ENCODE measurements at regions not wholly inside any gene's neighbourhood (a gene's known extent, or its start where the extent isn't known, plus 50 kb on each side); places are given as distances from the start of the nearest gene placed in this dataset.

DNA sequence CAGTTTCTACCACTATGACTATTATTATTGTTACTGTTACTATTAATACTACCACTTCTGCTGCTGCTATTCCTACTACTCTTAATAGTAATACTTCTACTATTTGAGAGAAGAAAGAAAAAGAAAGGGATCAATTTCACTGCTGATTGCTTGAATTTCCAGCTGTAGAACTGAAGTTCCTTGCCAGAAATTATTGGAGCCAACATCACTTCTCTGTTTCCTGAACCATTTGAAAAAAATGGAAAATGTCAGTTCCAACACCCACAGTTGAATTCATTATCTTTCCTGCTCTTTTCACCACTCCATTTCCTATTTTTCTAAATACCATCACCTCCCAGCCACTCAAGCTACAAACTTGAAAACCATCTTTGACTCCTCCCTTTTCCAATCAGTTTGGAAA, 54.1 kb upstream of the PIK3C2G start:
- DNase-seq (ENCODE audit: low spot score) = no peak

DNA sequence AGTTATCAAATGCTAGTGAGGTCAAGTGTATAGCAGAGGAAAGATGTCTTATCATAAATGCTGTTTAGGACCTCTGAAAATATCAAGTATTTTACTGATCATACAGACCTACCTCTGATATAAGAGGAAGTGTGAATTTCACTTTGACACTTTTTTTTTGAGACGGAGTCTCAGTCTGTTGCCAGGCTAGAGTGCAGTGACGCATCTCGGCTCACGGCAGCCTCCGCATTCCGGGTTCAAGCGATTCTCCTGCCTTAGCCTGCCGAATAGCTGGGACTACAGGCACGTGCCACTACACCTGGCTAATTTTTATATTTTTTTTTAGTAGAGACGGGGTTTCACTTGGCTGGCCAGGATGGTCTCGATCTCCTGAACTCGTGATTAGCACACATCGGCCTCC, 55.1 kb upstream of the PIK3C2G start:
- DNase-seq (ENCODE audit: low spot score) = no peak

DNA sequence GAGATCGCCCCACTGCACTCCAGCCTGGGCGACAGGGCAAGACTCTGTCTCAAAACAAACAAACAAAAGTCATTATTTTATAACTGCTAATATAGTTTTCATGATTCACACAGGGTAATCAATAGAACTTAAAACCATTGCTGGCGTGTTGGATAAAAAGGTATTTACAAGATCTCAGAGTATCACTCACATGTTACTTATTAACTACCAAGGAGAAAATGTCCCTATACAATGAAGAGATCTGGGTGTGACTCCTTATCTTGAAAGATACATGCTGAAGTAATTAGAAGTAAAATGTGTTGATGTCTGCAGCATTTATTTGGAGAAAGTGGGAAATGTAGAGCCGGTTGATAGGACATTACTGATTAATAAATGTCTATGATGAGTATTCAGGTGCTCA, 57.3 kb upstream of the PIK3C2G start:
- no peak for DNase-seq (ENCODE audit: low spot score)

DNA sequence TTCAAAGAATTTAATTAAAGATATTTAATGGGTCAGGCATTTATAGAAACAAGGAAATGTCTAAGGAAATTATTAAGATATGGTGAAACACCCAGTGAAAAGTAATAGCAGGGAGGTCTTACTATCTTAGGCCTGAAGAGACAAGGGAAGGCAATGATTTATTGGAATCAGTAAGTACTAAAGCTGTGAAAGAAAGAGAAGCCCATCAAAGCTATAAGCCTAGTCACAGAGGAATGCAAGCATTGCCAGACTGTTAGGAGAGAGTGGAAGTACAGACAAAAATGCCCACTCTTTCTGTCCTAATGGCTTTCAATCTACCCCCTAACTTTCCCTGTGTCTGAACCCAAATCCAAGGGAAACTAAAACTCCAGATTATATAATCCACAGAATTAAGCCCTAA, 69.2 kb upstream of the PIK3C2G start:
- DNase-seq (ENCODE audit: low spot score) = peak; percentile 49

DNA sequence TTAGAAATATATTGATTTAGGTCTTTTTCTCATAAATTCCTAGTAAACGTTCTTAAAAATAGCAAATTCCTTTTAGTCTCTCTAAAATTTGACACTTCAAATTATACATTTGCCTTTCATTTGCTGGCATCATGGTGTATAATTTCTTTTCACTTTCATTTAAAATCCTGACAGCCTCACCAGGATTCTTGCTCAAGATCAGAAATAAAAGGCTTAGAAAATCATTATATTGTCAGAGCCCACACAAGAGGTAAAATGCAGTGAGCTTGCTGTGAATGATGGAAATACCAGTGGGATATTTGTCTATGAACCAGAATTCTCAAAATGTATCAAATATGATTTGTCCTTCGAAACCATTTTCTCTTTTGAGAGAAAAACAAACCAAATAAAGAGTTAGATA, 78.2 kb upstream of the PIK3C2G start:
- no peak for DNase-seq (ENCODE audit: low spot score)

DNA sequence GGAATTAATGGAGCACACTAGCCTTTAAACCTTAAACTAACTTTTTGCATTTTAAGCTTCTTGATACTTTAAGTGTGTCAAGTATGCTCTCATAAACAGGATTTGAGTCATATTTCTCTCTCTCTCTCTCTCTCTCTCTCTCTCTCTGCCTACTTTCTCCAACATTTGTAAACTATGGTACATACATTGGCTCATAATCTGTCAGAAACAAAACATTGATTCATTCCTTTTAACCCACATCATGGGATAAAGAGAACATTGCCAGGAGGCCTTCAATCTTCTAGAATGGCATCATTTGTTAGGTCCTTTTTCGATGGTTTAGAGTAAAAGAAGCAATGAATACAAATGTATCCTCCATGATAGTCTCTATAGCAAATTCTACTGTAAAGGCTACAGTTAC, 81.6 kb upstream of the RERGL start:
- DNase-seq (ENCODE audit: low spot score) = peak; percentile 12

DNA sequence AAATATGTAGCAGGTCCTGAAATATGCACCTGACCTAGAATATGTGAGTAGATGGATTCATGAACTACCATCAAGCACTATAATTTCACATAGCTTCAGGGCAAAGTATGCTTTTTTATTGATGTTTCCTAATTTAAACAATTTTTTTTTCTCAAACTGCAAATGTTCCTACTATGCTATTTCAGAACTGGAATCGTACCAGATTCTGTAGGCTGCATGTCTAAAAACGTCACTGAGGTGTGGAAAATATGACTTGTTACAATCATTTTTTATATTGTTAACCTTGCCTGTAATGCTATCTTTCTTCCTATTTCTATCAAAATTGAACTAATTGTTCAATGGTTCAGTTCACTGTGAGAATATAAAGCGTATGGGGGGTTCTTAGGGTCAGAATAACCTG, 78.0 kb upstream of the RERGL start:
- DNase-seq (ENCODE audit: low spot score) = no peak

DNA sequence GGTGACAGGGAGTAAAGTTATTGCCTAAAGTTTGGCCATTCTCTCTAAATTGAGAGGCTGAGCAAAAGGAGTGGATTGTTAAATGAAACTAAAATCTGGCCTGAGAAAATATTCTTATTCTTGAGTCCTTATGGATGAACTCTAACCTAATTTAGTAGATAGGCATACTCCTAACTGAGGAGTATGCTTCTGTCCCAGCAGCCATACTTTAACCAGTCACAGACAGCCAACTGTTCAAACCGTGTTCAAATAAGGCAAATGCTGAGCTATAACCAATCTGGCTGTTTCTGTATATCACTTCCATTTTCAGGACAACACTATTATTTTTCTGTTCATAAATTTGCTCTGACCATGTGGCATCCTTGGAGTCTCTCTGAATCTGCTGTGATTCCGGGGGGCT, 75.9 kb upstream of the RERGL start:
- DNase-seq (ENCODE audit: low spot score) = peak; percentile 3

DNA sequence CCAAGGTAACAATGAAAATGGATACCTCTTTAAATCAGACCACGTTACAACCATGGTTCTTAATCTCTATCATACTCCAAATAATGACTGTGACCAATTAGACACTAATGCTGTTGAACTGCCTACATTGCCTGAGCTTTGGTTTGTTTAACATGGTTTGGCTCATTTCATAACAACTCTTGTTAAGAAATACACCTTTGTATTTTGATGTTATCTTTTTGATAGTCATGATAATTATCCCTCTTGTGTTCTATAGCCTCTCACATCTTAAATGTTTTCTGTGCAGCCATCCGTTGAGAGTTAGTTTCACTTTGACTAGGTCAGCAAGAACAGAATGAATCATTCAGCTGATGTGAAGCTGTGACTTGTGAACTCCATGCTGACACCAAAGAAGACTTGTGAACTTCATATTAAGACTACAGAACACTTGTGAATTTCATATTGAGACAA, 75.5 kb upstream of the RERGL start:
- DNase-seq (ENCODE audit: low spot score) = peak; percentile 57

DNA sequence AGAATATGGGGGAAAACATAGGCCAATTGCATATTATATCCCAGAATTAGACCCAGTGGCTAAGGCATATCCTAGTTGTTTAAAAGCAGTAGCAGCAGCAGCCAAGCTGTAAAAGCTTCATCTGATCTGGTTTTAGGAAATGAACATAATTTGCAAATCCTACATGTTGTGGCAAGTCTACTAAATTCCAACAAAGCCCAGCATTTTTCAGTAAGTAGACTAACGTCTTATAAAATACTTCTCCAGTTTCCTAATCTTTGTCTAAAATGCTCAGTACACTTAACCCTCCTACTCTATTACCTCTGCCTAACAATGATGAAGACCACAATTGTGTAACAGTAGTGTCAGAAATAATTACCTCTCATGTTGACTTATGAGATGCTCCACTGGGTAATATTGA, 70.9 kb upstream of the RERGL start:
- no peak for DNase-seq (ENCODE audit: low spot score)

DNA sequence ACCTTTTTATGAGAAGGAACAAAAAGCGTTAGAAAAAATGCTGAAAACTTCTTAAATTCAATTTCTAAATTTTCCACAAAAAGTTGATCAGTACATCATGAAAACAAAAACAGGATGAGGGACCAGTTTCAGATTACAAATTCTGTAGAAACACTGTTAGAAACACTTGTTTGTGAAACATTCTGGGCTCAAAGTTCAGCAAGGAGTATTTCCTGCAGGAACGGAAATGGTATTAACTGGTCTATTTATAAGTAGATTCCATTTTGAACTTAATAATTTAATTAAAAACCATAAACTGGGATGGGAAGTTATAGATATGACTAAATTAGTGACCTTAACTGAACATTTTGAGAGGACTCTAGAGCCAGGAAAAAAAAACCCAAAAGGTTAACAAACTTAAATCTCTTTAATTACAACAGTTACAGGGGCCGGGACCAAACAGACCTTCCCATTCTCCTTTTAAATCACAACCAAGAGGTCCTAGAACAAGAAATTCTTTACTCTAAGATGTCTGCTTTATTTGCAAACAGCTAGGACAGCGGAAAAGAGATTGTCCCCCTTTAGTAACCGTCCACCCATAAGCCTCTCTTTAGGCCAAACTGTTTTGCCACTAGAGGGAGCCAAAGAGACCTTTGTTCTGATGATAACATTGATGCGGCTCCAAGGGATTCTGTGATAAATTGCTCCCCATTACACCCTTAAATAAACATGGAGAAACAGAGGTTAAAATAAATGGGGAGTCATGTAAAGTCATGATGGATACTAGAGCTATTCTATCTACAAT, 69.0 kb upstream of the RERGL start:
- DNase-seq (ENCODE audit: low spot score) = no peak

DNA sequence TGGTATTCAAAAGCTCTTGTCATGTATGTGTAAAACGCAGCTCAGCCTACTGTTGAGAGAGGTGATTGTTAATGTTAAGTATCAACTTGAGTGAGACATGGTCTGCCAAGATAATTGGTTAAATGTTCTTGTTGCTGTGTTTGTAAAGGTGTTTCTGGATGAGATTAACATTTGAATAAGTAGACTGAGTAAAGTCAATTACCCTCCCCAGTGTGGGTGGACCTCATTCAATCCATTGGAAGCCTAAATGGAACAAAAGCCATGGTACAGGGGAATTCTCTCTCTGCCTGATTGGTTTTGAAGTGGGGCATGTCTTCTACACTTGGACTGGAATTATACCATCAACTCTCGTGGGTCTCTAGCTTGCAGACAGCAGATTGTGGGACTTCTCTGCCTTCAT, 63.8 kb upstream of the RERGL start:
- no peak for DNase-seq (ENCODE audit: low spot score)

DNA sequence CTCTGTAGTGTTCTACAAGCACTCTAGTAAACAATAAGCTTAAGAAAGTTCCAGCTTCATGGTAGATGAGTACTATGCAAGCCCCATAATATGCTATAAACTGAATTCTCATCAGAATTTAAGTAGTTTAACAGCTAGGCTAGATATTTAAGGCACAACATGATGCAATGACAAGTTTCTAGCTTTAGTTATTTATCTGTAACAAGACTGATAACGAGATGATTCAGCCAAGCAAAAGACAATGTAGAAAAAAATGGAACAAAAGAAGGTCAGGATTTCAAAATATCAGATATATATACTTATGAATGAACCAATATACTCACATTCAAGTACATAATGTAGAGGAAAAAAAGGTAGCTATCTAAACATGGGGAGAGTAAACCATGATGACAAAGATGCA, 61.0 kb upstream of the RERGL start:
- no peak for DNase-seq (ENCODE audit: low spot score)

DNA sequence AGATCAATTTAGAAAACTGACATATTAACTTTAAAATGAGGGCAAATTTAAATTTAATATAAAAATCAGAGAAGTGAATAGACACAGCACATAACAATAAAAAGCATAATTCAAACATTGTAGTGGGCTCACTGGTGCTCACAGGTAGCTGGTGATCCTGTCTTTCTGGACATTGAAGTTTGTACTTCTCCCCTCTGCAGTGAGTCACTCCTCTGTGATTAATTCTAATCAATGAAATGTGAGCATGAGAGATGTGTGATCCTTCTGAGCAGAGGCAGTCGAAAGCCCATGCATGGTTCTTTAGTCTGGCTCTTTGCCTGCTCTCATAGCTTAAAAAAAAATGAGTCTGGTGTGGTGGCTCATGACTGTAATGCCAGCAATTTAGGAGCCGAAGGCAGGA, 59.0 kb upstream of the RERGL start:
- no peak for DNase-seq (ENCODE audit: low spot score)

DNA sequence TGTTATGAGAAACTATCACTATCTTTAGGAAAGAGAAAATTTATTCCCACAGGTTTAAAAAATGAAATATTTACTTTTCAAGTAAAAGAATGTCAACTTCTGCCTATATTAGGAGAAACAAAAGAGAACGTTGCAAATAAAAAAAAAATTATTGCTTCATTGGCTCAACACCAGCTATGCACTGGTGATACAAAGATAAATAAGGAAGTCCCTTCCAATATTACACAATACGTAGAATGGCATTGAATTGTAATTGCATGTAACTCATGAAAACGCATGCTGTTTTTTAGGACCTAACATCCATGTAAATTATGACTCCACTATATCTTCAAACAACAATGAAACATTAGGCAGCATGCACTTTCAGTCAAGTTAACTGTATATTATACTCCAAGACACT, 56.4 kb upstream of the RERGL start:
- no peak for DNase-seq (ENCODE audit: low spot score)

DNA sequence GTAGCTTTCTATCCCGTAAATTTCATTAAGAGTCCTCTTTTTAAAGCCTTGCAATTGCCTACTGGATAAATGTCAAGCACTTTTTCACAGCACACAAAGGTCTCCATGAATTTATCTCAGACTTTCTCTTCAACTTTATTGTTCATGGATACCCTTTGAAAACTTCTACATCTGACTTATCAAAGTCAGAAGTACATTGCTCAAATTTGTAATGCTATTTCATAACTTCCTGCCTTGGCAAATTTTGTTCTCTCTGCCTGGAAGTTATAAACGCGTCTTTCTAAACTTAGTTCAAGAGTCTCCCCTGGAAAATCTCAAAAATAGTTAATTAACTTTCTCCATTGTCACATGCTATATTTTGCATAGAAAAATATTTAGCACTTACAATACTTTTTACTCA, 55.9 kb upstream of the RERGL start:
- DNase-seq (ENCODE audit: low spot score) = no peak

DNA sequence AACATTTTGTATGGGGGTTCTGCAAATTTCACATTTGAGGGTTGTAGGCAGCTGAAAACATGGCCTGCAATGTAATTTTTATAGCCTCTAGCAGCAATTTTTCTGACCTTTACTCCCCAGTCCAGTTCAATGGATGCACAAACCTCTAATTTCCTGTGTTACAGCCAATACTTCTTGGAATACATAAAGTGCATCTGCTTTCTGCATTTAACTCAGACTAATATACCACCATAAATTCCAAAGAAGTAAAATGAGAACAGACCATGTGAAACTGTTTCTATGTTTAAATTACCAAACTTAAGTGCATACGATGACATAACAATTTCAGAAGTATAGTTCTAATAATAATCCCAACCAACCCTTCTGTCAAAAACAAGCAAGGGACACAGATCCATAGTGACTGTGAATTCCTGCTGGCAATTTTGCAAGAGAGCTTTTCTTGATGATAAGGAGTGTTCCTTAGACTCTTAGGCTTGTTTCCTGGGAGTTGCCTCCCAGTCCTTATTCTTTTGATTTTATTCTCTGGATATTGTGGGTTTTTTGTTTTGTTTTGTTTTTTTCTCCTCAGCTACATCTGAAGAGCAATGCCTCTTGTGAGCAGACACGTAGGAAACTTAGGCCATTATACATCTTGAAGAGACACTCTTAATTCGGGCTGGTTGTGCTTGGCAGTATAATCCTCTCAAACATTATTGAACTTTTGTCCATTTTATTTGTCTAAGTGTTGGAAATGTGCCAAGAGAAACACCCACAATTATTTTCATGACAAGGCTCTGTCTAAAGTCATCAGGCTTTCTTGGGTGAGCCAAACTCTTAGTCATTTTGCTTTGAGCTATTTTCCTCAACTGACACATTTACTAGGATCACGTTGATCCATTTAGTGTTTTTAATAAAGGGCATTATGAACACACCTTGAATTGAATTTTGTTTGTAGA, 51.3 kb upstream of the RERGL start:
- DNase-seq (ENCODE audit: low spot score) = peak; percentile 37

DNA sequence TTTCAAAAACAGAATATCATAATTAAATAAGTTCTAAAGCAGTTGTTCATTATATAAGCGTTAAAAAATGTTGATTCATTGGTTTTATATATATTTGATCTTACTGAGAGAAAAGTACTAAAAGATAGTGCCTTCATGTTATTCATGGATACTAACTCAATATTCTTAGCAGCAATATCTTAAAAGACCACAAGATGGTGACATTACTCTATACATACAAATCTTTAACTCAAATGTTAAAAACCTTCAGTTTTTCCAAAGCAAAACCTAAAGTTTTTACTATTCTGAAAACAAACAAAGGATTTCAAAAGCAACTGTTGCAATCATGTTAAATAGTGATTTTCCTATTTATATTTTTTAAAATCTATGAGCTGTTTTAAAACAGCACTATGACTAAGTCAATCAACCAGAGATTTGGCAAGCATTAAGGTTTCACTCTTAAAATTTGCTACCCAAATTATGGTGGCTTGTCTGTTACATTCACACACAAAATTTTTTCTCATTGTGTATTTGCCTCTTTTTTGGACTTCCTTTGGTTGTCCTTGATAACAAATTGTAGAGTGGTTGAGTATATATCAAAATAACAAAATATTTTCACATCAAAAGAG, 50.1 kb upstream of the RERGL start:
- peak; percentile 54 for DNase-seq (ENCODE audit: low spot score)
